K562 (cell line): ENCODE measurements at regions not wholly inside any gene's neighbourhood (a gene's known extent, or its start where the extent isn't known, plus 50 kb on each side); places are given as distances from the start of the nearest gene placed in this dataset.

Source experiments
- SLC30A9 ChIP-seq: fragments of 250-450 bp; sonication (Bioruptor Pico); IDR thresholded peaks from 2 replicates; pipeline ENCODE4 v1.8.0; 2022; ENCODE audit warnings: mild to moderate bottlenecking, moderate library complexity
- SMARCB1 ChIP-seq: IDR thresholded peaks from 2 replicates; pipeline ENCODE4 v1.6.1; 2011; ENCODE audit warnings: improper control_type of control experiment, low read depth; ENCODE audit not compliant: insufficient read length
- SP1 ChIP-seq: sonication (generic); formaldehyde crosslinking; IDR thresholded peaks from 2 replicates; pipeline ENCODE4 v1.8.1; 2022; ENCODE audit warnings: mild to moderate bottlenecking, missing genetic modification reagents
- ZNF639 ChIP-seq, 2 experiments: fragments of 200-800 bp in 1 of 2; sonication (Bioruptor generic) in 1 of 2; sonication (generic) in 1 of 2; formaldehyde crosslinking in 1 of 2; IDR thresholded peaks in 1 of 2; conservative IDR thresholded peaks in 1 of 2; 2 replicates each; pipeline versions ENCODE4 v1.5.0 to v1.6.1; 2016 to 2020; ENCODE audit warnings: missing compliant biosample characterization in 1 of 2, missing genetic modification characterization in 1 of 2, missing genetic modification reagents in 1 of 2

- TF ChIP-seq SLC30A9 (CRISPR knock-in tag) (no peak), SP1 (no peak), ZNF639 (CRISPR knock-in tag; conservative IDR thresholded peaks at IDR 0.05 in 1 of 2, IDR thresholded peaks at IDR 0.05 in 1 of 2) (no peak), SMARCB1 (no peak)
Measured at GRCh38 chr4:32172086-32172485, 1451.9 kb downstream of the PCDH7 start.
